Activated naive CD4-positive, alpha-beta T cell (primary cell): ENCODE measurements at regions not wholly inside any gene's neighbourhood (a gene's known extent, or its start where the extent isn't known, plus 50 kb on each side); places are given as distances from the start of the nearest gene placed in this dataset.
A peak's percentile ranks its signal among the peaks of the same experiment; 100 is the strongest.
"Not testable (repeated sequence)": the region's sequence is repeated elsewhere in the genome, so short reads cannot be mapped to it uniquely, and the experiment has no call there.

Source experiments
- DNase-seq, 4 experiments: peaks; one replicate each; lab custom pipeline; 2025; lab: John Stamatoyannopoulos, UW

DNA sequence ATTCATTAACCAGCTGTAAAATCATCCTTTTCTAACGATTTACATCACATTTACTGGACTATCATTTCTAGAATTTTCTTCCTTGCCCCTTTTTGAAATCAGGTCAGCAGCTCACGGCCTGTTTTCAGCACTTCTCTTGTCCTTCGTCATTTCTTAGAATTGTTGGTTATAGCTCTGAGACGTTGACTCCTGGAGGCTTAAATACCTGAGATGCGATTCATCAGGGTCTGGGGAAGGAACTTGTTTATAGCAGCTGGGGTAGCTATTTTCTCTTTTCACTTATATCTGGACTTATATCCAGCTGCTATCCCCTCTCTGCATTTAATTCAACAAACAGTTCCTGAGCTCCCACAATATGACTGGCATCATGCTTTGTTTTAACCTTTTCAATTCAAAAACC lies 338.7 kb upstream of the TNRC6C start:
- no peak for DNase-seq

DNA sequence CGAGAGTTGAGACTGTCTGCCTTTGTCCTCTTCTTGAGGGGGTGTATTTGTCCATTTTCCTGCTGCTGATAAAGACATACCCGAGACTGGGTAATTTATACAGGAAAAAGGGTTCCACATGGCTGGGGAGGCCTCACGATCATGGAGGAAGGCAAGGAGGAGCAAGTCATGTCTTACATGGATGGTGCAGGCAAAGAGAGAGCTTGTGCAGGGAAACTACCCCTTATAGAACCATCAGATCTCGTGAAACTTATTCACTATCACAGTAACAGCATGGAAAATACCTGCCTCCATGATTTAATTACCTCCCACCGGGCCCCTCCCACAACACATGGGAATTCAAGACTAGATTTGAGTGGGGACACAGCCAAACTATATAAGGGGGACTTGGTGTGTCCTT lies 338.2 kb upstream of the TNRC6C start:
- no peak for DNase-seq

DNA sequence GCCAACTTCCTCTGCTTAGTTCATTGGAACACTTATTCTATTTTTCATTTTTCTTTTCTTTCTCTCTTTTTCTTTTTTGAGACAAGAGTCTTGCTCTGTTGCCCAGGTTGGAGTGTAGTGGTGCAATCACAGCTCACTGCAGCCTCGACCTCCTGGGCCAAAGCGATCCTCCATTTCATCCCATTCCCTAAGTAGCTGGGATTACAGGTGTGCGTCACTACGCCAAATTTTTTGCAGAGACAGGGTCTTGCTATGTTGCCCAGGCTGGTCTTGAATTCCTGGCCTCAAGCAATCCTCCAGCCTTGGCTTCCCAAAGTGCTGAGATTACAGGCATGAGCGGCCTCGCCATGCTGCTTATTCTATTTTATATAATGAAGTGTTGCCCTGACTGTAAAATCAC lies 336.4 kb upstream of the TNRC6C start:
- DNase-seq, result not testable (repeated sequence)

DNA sequence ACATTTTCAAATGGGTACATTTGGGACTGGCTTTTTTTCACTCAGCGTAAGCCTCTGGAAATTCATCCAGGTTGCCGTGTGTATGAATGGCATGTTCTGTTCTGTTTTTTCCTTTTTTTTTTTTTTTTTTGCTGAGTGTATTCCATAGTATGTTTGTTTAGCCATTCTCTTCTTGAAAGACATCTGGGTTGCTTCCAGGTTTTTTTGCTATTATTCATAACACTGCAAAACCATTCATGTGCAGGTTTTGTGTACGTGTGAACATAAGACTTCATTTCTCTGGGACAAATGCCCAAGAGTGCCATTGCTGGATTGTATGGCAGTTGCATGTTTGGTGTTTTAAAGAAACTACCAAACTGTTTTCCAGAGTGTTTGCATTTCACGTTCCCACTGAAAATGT lies 335.9 kb upstream of the TNRC6C start:
- DNase-seq, result no peak

GRCh38 chr17:77623321-77623720 lies 335.2 kb upstream of the TNRC6C start:
- not testable (repeated sequence) for DNase-seq

DNA sequence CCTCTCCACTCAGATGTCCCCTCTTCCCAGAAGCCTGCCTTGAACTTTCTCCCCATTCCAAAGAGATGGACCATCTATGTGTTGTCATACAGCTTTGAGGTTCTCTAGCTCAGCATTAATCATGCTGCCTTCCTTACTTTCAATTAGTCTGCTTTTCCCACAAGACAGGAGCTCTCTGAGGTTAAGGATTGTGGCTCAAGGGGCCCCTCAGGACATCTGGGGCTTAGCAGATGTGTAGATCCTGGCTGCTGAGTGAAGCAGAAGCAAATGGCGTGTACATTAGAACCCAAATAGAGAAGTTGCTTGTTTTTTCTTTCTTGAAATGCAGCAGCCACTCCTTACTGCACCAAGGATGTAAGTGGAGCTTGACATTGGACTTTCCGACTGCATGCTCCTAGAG lies 330.5 kb upstream of the TNRC6C start:
- no peak for DNase-seq

DNA sequence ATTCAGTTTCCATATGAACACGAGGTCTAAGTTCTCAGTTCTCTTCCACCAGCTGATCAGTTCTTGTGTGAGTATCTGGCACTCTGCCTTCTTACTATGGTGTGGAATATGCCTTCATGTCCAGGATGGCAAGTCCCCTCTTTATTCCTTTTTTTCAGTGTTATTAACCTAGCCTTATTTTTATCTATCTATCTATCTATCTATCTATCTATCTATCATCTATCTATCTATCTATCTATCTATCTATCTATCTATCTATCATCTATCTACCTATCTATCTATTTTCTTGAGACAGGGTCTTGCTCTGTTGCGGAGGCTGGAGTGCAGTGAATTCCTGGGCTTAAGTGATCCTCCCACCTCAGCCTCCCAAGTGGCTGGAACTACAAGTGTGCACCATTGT lies 329.2 kb upstream of the TNRC6C start:
- DNase-seq, result not testable (repeated sequence)

DNA sequence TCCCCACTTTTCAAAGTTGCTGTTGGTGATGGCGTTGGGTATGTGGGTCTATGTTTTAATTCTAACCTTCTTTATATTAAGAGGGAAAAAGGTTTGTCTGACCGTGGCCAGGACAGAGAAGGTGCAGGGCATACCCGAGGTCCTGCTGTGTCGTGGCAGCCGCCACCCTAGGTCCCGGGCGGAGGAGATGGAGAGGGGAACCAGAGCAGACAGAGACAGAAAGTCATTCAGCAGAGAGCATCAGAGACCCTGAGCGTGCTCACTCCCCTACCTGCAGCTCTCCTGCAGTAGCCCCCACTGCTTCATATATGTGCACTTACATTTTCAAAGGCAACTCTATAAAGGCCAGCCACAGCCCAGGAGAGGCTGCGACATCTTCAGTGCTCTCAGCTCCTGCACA lies 327.2 kb upstream of the TNRC6C start:
- no peak for DNase-seq

DNA sequence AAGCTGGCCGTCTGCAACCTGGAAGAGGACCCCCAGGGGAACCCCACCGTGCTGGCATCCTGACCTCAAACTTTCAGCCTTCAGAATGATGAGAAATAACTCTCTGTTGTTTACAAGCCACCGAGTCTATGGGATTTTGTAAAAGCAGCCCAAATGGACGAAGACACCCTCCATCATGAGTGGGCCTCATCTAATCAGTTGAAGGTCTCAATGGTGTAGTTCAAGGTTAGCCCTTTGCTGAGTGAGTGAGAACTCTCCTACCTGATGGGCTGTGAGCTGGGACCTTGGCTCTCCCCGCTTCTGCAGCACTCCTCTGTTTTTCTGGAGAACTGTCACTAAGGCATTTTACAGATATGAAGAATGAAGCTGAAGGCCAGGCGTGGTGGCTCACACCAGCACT lies 325.9 kb upstream of the TNRC6C start:
- no peak for DNase-seq

GRCh38 chr17:77634710-77635109 lies 323.8 kb upstream of the TNRC6C start:
- DNase-seq, result no peak

DNA sequence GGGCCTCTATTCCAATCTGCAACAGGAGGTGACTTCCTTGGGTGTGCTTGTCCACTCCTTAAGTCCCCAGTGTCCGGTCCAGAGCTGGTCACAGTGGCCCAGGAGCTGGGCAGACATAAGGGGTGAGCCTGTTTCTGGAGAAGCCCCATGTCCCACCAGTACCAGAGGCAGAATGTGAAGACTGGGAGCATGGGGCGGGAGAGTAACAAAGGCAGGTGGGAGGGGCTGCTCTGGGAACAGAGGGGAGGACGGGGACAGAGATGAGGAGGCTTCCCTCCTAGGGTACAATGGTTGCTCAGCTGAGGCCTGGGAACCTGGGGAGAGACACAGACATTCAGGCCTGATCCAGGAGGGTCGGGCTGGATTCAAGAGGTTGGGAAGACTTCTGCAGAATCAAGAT lies 323.3 kb upstream of the TNRC6C start:
- no peak for DNase-seq

DNA sequence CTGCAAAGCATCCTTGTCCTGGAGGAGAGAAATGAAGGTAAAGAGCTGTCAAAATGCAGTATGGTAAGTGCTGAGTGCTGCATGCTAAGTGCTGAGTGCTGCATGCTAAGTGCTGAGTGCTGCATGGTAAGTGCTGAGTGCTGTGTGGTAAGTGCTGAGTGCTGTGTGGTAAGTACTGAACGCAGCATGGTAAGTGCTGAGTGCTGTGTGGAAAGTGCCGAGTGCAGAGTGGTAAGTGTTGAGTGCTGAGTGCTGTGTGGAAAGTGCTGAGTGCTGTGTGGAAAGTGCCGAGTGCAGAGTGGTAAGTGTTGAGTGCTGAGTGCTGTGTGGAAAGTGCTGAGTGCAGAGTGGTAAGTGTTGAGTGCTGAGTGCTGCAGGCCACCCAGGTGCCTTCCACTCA lies 322.7 kb upstream of the TNRC6C start:
- not testable (repeated sequence) for DNase-seq

- DNase-seq, result no peak
Observed at GRCh38 chr17:77636835-77637817, 321.4 kb upstream of the TNRC6C start.

DNA sequence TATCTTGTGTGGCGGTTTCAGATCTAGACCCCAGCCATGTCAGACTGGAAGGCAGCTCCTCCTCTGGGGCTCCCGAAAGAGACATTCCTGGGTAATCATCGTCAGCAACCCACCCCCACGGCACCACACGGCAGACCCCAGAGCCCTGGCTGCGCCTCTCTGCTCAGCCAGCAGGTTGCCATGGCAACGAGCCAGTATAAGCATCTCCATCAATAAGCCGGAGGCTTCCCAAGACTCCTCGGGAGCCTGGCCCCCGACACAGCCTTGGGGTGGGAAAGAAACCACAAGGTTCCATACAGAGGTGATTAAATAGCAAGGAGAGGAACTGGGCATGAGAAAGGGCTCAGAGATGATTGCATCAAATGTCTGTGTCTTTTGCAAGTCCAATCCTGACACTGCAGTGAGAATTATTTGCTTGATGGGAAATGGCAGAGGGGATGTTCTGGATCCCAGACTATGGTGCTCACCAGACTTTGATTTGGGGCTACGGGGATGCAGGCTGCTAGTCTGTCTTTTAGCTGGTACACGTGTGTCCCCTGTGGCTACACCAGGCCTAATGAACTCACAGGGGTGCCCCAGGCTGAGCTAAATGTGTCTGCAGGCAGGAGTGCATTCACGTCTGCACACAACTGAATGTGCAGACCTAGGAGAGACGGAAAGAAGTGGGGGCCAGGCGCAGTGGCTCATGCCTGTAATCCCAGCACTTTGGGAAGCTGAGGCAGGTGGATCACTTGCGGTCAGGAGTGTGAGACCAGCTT lies 320.5 kb upstream of the TNRC6C start:
- no peak for DNase-seq

DNA sequence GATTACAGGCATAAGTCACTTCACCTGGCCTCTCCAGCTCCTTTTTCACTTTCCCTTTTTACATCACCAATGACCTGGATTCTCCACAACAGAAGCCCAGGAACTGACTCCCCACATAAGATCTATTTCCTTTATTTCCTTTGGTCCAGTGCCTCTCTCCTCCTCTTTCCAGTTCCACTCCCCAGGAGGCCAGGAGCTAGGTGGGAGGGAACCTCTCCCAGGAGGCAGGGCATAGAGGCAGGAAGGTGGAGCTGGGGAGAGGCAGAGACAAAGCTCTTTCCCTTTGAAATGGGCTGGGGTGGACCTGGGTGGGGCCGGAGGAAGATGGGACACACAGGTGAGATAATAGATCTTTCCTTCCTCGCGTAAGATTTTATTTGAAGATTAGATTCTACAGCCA lies 318.3 kb upstream of the TNRC6C start:
- DNase-seq, result no peak

DNA sequence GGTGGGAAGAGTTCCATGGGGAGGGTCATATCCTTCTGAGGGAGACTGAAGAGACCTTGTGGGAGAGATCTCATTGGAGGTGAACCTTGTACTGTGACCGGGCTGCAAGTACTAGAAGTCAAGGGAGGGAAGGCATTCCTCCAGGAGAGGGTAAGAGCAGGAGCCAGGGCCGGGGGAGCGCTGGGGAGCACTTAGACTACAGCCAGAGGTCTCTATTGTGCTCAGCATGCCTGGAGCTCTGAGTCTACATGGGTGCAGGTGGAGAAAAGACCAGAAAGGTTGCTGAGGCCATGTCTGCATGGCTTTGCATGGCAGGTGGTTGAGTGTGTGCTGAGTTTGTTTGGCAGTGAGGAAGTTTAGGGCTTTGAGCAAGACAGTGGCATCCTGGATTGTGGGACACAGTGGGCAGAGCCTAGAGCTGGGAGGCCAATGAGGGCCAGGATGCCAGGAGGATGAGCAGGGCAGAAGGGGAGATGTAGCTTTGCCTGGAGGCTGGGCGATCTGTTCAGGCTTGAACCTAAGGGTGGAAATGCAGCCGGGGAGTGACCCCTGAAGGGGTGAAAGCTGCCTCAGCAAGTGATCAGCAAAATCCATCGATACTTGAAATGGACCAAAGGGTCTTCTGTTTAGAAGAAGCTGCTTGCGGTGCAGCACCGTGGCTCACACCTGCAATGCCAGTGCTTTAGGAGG lies 317.4 kb upstream of the TNRC6C start:
- no peak for DNase-seq

DNA sequence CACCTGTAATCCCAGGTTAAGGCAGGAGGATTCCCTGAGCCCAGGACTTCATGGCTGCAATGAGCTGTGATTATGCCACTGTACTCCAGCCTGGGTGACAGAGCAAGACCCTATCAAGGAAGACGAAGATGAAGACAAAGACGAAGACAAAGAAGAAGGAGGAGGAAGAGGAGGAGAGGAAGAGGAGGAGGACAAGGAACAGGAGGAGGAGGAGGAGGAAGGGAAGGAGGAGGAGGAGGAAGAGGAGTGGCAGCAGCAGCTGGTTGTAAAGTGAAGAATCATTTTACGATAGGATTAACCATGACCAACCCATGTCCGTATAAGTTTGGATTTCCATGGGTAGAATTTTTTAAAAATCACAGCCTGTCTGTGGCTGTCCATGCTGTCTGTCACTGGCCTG lies 316.8 kb upstream of the TNRC6C start:
- DNase-seq, result no peak

GRCh38 chr17:77644181-77645071 lies 314.1 kb upstream of the TNRC6C start:
- DNase-seq, result no peak

DNA sequence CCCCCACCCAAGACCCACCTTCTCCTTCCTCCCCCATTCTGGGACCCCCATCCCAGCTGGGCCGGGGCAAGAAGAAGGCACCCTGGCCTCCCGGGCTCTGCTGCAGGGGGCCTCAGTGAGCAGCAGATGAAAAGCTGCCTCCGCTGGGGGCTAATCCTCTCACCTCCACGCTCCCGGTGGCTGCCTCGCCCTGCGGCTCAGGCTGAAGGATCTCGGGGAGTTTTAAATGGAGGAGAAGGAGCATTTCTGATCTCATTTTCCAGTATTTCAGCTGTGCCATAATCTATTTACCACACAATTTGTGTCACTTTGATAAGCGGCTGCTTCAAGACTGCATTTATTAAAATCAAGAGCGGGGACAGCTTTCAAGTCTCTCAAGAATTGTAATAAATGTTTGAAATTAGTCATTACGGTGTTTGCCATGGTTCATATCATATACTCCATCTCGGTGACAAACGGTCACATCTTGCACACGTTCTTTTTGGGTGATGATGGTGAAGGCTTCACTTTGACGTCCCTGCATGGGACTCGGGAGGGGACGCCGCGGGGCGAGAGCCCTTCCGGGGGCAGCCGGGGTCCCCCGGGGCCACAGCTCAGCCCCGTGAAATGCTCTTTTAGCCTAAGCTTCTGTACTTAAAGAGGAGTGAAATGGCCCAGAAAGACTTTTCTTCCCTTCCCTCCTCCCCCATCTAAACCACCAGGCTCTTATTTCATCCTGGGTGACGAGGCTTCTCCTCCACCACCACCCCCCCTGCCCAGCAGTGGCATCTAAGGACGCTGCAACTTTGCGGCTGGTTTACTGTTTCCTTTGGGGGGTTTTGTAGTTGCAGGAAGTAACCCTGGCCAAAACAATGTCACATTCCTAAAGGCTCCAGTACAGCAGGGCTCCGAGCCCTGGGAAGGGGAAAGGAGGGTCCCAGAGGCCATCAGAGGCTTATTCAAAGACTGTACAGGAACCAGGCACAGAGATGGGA lies 313.1 kb upstream of the TNRC6C start:
- DNase-seq, result peak in 2 of 4 experiments; percentile 15 to 38

- no peak for DNase-seq
Observed at GRCh38 chr17:77646046-77646430, 312.5 kb upstream of the TNRC6C start.
